ENCODE measurements at regions not wholly inside any gene's neighbourhood (a gene's known extent, or its start where the extent isn't known, plus 50 kb on each side); places are given as distances from the start of the nearest gene placed in this dataset.

DNA sequence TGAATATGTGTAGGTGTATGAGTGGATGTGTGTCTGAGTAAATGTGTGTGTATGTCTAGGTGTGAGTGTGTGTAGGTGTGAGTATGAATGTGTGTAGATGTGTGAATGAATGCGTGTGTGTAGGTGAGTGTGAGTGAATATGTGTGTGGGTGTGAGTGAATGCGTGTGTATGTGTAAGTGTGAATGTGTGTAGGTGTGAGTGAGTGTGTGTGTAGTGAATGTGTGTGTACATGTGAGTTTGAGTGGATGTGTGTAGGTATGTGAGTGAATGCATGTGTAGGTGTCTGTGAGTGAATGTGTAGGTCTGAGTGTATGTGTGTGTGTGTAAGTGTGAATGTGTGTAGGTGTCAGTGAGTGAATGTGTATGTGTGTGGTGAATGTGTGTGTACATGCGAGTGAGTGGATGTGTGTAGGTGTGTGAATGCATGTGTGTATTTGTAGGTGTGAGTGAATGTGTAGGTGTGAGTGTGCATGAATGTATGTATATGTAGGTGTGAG, 201.0 kb upstream of the ZNF536 start:
- DNase-seq = no peak

DNA sequence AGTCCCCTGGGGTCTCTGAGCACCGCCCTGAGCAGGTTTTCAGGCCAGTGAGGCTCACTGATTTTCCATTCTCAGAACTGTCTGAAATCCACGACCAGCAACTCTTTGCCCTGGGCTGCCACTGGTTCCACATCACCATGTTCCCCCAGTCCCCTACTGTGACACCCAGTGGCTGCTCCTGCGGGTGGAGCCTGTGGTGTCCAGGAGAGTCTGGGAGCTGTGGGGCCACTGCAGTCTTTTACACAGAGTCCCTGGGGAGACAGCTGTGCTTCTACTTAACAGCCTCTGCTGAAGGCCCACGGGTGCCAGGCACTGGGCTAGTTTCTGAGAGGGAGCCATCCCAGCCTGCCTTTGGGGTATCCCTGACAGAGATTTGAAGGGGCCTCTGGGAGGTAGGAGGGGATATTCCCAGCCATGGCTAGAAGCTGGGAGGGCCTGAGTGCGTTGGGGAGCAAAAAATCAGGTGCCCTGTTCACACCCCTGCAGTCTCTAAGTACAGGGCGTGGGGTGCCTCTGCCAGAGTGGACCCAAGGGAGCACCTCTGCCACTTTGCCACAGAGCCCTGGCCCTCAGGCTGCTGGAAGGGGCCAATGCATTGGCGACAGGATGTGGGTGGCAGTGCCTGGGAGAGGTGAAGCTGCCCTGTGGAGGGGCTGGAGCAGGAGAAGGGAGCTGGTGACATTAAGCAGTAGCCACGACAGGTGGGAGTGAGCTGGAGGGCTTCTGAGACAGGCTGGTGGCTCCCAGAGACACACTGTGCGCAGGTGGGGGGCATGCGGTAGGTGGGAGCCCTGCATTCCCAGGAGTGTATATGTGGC, 200.2 kb upstream of the ZNF536 start:
- DNase-seq = no peak

DNA sequence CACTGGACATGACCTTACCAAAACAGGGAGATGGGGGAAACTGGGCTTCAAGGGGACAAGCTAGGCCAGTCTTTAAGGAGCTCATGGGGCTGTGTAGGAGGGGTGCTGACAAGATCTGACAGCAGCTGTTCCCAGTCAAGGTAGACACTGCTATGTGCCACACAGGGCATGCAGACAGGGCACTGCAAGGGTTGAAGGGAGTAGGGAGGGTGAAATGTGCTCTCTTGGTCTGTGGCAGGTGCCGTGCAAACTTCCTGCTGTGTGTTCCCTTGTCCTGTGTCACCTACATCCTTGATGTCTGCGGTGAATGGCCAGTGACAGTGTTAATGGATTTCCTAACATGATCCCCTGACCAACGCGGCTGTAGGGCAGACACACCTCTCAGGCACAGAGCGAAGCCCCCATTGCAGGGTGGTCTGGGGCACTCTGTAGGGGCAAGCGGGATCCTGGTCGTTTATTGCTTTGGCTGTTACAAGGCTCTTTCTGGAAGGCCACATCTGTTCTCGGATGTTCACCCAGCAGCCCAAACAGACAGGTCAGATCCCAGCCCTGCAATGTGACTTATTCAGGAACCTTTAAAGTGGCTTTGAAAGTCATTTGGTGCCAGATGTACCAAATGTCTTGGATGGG, 199.5 kb upstream of the ZNF536 start:
- DNase-seq = no peak

DNA sequence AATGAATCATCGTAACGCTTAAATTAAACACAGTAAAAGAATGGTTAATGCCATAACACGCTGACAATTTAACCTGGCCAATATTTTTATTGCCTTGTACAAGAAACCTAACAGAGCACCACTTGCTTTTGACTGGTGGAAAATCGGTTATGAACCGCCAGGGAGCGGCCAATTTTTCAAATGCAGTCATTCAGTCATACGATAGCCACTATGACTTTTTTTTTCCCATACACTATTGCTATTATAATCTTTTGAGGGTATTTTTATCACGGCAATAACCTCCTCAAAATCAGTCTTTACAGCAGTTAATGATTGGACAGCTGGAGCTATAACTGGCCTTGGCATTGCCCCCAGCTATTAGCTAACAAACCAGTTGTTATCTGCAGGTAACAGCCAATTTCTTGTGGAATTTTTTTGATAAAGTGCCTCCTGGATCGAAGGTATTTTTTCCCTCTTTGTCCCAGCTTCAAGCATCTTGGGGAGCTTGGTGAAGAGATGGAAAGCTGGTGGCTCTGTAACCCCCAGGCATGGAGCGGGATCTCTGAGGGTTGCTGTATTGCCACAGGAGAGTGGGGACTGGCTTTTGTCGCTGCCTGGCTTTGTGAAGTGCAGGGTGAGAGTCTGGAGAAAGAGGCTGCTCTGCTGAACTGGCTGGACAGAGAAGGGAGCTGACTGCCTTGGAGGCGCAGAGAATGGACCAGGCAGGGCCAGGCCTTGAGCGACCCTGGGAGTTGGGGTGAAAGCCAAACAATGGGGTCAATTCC, 198.4 kb upstream of the ZNF536 start:
- no peak for DNase-seq

DNA sequence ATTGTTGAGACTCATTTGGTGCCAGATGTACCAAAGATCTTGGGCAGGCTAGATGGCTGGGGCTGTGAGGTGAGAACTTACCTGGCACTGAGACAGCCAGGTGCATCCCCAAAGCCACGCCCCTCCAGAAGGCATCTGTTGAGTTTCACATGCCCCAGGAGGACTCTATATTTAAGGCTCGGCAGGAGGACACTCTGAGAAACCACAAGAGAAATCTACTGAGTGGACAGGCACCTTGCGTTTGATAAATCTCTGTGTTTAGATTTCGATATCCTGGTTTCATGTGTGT, 197.9 kb upstream of the ZNF536 start:
- no peak for DNase-seq

DNA sequence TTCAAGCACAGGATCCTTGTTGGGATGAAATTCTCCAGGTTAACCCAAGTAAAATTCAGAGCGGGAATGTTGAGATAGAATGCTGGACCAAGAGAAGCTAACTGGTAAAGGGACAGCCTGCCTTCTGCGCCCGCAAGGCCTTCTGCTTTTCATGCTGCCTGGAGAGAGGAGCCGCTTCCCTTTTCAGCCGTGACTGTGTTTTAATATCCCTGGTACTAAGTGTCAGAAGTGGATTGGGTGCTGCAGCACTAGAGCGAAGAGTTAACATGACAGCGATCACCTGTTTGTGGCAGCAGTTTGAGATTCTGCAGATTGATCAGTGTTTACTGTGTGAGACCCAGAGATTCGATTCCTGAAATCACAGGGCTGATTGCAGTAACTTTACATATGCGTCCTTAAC, 197.4 kb upstream of the ZNF536 start:
- DNase-seq = no peak

DNA sequence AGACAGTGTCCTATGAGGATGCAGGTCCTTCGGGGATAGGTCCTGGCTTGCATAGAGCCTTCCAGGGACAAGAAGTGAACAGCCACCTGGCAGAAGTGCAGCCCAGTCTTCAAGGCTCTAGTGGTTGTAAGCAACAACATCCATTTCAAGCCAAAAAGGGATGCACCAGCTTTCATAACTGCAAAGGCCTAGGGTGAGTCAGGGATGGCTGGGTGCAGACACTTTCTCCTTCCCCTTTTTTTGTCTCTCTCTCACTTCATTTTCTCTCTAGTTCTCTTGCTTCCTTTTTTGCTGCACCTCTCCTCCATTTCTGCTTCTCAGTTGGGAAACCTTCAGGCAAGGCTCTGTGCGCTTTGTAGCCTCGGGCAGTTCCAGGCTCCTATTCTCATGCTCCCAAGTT, 196.2 kb upstream of the ZNF536 start:
- no peak for DNase-seq

DNA sequence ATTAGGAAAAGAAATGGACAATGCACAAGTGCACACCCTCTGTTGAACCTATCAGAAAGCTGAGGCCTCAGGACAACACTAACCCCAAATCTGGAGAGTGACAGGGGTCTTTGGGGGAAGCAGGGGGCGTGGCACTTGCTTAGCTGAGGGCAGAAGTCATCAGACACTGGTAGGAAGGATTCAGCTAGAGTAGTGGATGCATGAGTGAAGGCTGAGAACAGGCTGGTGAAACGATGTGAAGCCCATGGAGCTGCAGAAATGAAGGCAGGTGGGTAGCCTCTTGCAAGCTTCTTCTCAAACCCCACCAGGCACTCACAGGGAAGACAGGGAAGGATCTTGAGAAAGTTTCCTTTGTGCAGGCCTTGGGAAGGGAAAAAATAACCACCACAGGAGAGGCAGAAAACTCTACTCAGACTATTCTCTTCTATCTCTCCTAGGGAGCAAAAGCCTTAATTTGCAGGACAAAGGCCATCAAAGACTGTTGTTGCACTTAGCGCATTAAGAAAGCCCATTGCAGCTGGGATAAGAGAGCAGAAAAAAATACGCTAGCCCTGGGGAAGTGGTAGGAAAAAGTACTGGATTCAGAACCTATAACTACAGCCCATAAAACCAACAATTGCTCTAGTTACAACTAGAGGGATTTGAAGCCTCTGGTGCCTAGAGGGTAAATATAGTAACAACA, 193.3 kb upstream of the ZNF536 start:
- no peak for DNase-seq

DNA sequence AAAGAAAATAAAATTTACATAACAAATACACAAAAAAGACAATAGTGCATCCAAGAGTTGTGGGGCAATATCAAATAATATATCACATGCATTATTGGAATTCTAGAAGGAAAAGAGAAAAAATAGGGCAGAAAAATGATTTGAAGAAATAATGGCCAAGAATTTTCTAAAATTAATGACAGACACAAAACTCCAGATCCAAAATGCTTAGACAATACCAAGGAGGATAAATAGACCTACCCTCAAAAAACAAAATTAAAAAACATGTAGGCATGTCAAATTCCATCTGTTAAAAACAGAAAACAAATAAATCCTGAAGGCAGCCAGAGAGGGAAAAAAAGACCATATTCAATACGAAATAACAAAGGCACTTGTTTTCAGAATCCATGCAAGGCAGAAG, 191.5 kb upstream of the ZNF536 start:
- DNase-seq = no peak

DNA sequence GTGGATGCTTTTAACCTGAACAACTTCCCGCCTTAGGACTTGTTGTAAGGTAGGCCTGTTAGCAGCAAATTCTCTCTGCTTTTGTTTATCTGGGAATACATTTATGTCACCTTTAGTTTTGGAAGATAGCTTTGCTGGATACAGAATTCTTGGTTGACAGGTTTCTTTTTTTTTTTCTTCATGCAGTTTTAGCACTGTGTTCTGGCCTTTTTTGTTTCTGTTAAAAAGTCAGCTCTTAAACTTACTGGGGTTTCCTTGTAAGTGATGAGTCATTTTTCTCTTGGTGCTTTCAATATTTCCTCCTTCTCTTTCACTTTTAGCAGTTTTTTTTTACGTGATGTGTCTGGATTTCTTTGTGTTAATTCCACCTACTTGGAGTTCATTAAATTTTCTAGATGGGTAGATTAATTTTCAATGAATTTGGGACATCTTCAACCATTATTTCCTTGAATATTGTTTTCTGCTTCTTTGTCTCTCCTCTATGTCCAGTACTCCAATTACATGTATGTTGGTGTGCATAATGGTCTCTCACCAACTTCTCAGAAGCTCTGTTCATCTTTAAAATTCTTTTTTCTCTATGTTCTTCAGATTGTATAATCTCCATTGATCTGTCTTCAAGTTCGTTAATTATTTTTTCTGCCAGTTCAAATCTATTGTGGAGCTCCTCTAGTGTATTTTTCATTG, 188.2 kb upstream of the ZNF536 start:
- no peak for DNase-seq

DNA sequence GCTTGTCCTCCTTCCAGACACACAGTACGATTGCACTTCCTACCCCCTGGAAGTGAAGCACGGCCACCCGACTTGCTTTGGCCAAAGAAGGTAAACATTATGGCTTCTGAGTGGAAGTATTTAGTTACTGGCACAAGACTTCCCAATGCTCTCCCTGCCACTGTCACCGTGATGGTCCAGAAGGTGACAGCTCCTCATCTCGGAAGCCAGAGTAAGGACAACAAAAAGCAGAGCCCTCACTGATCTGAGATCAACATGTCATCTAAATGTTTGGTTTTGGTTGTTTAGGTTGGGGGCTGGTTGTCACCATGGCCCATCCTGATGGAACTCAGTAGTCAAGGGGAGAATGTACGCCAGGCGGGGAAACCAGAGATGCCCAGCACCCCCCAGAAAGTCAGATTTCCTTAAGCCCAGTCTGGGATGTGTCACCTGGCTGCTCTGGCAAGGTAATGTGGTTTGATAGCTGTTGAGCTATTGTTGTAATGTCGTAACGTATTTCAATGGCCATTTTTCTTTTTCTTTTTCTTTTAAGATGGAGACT, 170.1 kb upstream of the ZNF536 start:
- no peak for DNase-seq

DNA sequence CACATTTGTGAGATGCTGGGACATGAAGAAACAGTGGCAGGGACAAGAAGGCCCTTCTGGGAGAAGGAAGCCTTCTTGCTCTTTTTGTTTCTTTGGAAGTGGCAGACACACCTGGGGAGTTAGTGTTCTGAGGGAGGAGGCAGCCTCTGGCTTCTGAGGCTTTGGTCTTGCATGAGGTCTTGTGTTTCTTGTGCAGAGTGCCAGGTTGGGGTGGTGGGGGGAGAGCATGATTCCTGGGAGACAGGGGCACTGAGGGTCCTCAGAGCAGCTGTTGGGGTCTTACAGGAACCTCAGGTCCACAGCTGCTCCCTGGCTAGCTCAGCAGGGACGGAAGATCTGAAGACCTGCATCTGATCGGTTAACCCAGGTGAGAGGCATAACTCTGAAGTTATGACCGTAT, 167.5 kb upstream of the ZNF536 start:
- DNase-seq = no peak

DNA sequence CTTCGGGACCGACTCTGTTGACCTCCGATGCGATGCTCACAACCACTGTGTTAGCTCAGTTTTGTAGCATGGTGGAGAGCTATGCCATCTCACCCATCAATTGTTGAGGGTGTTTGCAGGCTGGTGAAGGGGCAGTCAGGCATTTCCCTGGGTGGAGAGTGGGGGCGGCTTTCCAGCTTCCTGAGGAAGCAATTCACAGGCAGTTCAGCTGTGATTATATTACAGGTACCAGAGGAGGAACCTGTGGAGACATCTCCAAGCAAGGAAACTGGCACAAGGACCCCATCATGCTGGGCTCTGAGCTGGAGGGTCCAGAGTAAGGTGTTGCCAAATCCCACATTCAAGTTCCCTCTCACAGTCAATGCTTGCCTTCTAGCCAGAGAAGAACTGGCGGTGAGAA, 166.0 kb upstream of the ZNF536 start:
- no peak for DNase-seq

DNA sequence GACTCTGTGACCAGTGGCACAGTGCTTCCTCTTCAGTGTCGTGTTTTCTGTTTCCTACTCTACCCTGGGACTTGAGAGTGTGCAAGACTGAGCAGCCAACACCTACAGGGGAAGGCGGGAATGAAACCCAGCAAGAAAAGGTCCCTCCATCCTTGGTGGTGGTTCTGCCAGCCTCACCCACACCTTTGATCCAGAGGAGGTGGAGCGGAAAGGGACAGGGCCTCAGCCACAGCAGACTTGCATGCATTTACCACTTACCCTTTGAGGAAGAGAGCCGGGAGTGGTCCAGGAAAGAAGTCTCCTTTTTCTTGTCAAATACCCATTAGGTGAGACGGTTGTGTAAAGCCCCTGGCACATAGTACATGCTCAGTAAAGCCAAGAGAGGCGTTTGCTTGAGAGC, 164.8 kb upstream of the ZNF536 start:
- DNase-seq = no peak

DNA sequence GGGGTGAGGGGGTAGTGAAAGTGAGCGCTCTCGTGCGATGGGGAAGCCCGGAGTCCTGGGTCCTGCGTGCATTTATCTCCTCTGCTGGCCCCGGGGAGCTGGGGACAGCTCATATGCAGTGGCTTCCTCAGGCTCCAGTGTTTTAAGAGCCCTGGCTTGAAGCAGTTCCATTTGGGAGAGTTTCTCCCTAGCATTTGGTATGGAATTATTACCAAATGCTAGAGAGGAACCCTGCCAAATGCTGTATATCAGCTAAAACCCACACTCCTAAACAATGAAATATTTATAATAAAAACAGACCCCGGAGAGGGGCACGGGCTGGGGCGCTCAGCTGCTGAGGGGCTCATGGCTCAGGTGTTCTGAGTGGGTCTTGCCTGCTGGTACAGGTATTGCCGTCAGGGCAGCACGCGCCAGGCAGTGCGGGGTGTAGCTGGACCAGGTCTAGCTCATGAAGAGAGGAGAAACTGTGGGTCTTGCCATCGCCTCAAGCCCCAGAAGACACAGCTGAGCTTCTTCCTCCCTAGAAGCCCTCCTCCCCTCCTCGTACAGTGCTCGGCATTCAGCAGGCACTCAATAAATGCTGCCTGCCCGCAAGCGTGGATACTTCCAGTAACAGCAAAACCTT, 163.6 kb upstream of the ZNF536 start:
- no peak for DNase-seq

DNA sequence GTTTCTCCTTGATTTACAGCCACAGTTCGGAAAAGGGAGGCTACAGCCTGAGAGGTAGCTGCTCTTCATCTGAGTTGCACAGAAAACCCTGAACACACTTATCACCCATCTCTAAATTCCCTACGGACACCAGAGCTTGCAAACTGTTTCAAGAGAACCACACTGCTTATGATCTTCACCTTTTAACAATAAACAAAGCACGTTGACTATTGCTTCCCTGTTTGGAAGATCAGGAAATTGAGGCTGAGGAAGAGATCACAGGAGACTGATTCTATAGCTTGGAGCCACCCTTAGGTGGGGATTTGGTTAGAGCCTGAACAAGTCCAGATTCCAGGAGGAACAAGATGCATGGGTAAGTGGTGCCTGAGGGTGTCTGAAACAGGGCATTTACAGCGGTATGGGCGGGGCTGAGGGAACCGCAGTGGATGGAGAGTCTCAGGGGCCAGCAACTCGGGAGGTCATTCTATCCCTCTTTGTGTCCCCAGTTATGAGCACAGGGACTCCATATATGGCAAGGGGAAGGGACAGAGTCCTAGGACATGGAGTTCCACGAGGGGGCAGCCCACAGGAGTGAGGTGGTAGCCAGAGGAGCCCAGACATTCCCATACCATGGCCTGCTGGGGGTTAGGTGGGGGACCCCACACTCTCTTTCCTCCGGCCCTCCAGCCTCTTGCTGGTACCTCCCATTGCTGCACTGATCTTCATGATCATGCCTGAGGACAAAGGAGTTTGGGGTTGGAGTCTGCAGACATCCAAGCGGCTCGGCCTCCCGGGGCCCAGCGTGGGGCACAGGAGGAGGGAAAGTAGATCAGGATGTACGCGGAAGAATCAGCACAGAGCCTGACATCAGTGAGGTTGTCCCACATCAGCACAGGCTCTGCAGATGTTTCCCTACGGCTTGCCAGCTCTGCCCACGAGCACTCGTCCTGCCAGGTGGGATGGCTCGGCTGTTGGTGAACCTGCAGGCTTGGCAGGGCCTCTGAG, 162.3 kb upstream of the ZNF536 start:
- no peak for DNase-seq

DNA sequence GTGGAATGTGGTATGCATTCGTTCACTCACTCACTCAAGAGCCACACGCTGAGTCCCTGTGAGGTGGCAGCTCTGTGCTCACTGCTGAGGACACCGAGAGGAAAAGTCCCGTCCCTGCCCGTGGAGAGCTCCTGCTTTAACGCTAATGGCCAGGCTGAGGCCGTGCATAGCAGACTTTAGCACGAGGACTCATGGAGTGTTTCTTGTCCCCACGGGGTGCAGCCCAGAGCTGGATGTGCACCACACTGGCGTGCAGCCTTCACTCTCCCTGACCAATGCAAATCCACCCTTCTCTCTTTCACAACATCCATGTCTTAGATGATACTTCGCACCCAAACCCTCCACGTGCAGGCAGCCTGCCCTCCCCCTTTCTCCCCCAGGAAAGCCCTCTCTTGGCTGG, 159.6 kb upstream of the ZNF536 start:
- no peak for DNase-seq

DNA sequence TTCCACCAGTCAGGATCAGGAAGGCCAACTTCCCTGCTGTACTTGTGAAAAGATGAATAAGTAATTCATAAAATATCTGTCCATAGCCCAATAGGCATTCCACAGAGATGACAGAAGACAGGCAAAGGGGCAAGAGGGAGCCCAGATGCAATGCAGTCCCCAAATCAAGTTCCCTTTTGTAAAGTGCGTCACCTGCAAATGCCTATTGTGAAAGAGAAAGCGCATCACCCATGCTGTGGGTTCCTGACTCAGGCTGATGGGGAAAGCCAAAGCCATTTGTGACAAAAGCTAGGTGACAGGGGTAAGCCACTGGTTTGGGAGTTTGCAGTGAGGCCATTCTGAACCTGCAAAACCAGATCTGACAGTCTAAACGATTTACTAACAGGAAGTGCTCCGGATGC, 157.5 kb upstream of the ZNF536 start:
- DNase-seq = no peak

DNA sequence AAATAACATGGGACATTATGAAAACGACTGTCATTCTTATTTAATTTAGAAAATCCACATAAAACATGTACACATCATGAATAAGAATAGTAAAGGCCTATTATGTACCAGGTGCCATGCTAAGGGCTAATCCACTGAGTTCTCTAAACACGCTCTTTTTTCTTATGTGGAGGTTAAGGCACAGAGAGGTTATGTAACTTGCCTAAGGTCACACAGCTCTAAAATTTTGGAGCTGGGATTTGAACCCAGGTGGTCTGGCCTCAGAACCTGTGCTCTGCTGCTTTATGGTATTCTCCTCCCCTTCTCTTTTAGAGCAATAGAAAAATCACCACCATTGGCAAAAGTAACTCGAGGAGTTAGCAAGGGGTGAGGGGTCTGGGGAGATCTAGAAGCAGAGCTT, 156.9 kb upstream of the ZNF536 start:
- DNase-seq = no peak

DNA sequence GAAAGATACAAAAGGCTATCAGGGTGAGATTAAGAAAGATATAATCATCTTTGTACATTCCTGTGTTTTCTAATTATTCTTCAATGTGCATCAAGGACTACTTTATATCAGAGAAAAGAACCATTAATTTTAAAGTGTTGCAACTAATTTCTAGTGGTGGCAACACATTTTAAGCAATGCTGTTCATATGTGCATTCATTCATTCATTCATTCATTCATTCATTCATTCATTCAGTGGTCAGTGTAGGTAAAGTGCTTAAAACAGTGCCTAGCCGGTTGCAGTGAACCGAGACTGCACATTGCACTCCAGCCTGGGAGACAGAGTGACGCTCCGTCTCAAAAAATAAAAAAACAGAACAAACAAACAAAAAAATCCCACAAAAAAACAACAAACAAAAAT, 155.7 kb upstream of the ZNF536 start:
- no peak for DNase-seq

DNA sequence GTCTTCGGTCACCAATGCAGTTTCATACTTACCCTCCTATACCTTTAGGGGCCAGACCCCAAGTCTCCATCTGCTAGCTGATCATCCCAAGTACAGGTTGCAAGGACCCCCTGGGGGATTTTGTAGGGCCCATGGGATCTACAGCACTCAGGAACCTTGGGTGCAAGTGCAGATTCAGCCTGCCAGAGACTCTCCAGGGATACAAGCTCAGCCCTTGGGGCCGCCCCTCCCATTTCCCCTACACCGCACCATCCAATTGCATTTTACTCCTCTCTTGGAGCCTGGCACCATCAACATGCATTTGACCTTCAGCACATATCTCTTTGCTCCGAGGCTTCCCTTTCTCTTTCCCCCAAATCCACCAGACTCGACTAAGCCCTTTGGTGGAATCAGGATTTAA, 154.7 kb upstream of the ZNF536 start:
- no peak for DNase-seq

All from hindlimb muscle (tissue), 1 donor.